ENCODE measurements at regions not wholly inside any gene's neighbourhood (a gene's known extent, or its start where the extent isn't known, plus 50 kb on each side); places are given as distances from the start of the nearest gene placed in this dataset.

- DNase-seq (ENCODE audit: low read depth), result no peak
These were observed 194.8 kb upstream of the PRSS16 start for GRCh38 chr6:27052731-27053082.

- no peak for DNase-seq (ENCODE audit: low read depth)
These were observed 193.8 kb upstream of the PRSS16 start for GRCh38 chr6:27053738-27054137.

GRCh38 chr6:27056615-27057014, 190.9 kb upstream of the PRSS16 start:
- DNase-seq (ENCODE audit: low read depth), result no peak

- DNase-seq (ENCODE audit: low read depth), result no peak
These were observed 187.7 kb upstream of the PRSS16 start for GRCh38 chr6:27059621-27060425.

- no peak for DNase-seq (ENCODE audit: low read depth)
These were observed 186.1 kb upstream of the PRSS16 start for GRCh38 chr6:27061235-27061993.

GRCh38 chr6:27062755-27063154, 184.7 kb upstream of the PRSS16 start:
- no peak for DNase-seq (ENCODE audit: low read depth)

GRCh38 chr6:27065183-27065582, 182.3 kb upstream of the PRSS16 start:
- no peak for DNase-seq (ENCODE audit: low read depth)

- DNase-seq (ENCODE audit: low read depth), result no peak
These were observed 181.1 kb upstream of the PRSS16 start for GRCh38 chr6:27066381-27066780.

- DNase-seq (ENCODE audit: low read depth), result no peak
These were observed 180.7 kb upstream of the PRSS16 start for GRCh38 chr6:27066802-27067201.

- DNase-seq (ENCODE audit: low read depth), result no peak
These were observed 174.1 kb upstream of the PRSS16 start for GRCh38 chr6:27073441-27073840.

GRCh38 chr6:27076116-27076515, 171.4 kb upstream of the PRSS16 start:
- DNase-seq (ENCODE audit: low read depth), result no peak

GRCh38 chr6:27078734-27079357, 168.7 kb upstream of the PRSS16 start:
- DNase-seq (ENCODE audit: low read depth), result no peak

GRCh38 chr6:27081188-27081587, 166.3 kb upstream of the PRSS16 start:
- DNase-seq (ENCODE audit: low read depth), result no peak

- DNase-seq (ENCODE audit: low read depth), result no peak
These were observed 165.6 kb upstream of the PRSS16 start for GRCh38 chr6:27081931-27082330.

GRCh38 chr6:27088068-27088467, 159.4 kb upstream of the PRSS16 start:
- no peak for DNase-seq (ENCODE audit: low read depth)

GRCh38 chr6:27091661-27092315, 155.7 kb upstream of the PRSS16 start:
- DNase-seq (ENCODE audit: low read depth), result no peak

- DNase-seq (ENCODE audit: low read depth), result no peak
These were observed 155.2 kb upstream of the PRSS16 start for GRCh38 chr6:27092316-27092692.

- no peak for DNase-seq (ENCODE audit: low read depth)
These were observed 151.6 kb upstream of the PRSS16 start for GRCh38 chr6:27095914-27096313.

GRCh38 chr6:27096834-27097511, 150.5 kb upstream of the PRSS16 start:
- no peak for DNase-seq (ENCODE audit: low read depth)

- DNase-seq (ENCODE audit: low read depth), result no peak
These were observed 148.5 kb upstream of the PRSS16 start for GRCh38 chr6:27098956-27099355.

GRCh38 chr6:27100921-27101320, 146.6 kb upstream of the PRSS16 start:
- no peak for DNase-seq (ENCODE audit: low read depth)

- no peak for DNase-seq (ENCODE audit: low read depth)
These were observed 145.7 kb upstream of the PRSS16 start for GRCh38 chr6:27101824-27102223.

All from stimulated activated CD8-positive, alpha-beta memory T cell treated with anti-CD3 and anti-CD28 coated beads, Interleukin-15, amount 100 ng/mL, for 1 hour (primary cell).